ENCODE measurements at regions not wholly inside any gene's neighbourhood (a gene's known extent, or its start where the extent isn't known, plus 50 kb on each side); places are given as distances from the start of the nearest gene placed in this dataset.

GRCh38 chr17:77494664-77495435 lies 354.1 kb downstream of the SEC14L1 start (continued):
- peak; percentile 98 to 99 for TF ChIP-seq RAD21 (IDR thresholded peaks at IDR 0.05 in 1 of 2, conservative IDR thresholded peaks at IDR 0.05 in 1 of 2; ENCODE audit: low read depth in 2 of 2, low read length in 2 of 2)
- TF ChIP-seq TEAD4 (IDR thresholded peaks at IDR 0.05; ENCODE audit: low read depth, low read length): no peak
- TF ChIP-seq SIN3A (conservative IDR thresholded peaks at IDR 0.05 in 1 of 2, IDR thresholded peaks at IDR 0.05 in 1 of 2; ENCODE audit: low read depth in 1 of 2, low read length in 2 of 2): peak in 1 of 2 experiments; percentile 81; a peak in 2 of 4 replicates
- no peak for TF ChIP-seq JUN (IDR thresholded peaks at IDR 0.05; ENCODE audit: low read depth, low read length)
- no peak for TF ChIP-seq ZNF274 (IDR thresholded peaks at IDR 0.05; ENCODE audit: borderline replicate concordance, extremely low read depth, low read length)
- peak; percentile 49; the same call in 1 of the 2 replicates for TF ChIP-seq MAX (IDR thresholded peaks at IDR 0.05)
- TF ChIP-seq NRF1 (IDR thresholded peaks at IDR 0.05; ENCODE audit: low read depth, low read length): no peak
- TF ChIP-seq EP300 (IDR thresholded peaks at IDR 0.05; ENCODE audit: borderline replicate concordance in 1 of 2, low read depth in 2 of 2, low read length in 2 of 2): no peak
- 0 out of 3 replicates have a peak, but pooled peaks of 1 of the 2 experiments have one; percentile 20 for TF ChIP-seq POLR2A (IDR thresholded peaks at IDR 0.05; ENCODE audit: control extremely low read depth in 1 of 2, low read depth in 2 of 2, low read length in 2 of 2)
- peak; percentile 16; the same call in 1 of the 2 replicates for TF ChIP-seq GABPA (IDR thresholded peaks at IDR 0.05; ENCODE audit: borderline replicate concordance, insufficient read depth, low read length)
